ENCODE measurements at regions not wholly inside any gene's neighbourhood (a gene's known extent, or its start where the extent isn't known, plus 50 kb on each side); places are given as distances from the start of the nearest gene placed in this dataset.

- no peak overlapping the region for H3K4me3 ChIP-seq
- ATAC-seq: no peak
- no peaks in the 10 kb centered on the region for H3K36me3 ChIP-seq
- no peaks in the 10 kb centered on the region for H3K4me1 ChIP-seq
- DNase-seq: no peak
- no peaks in the 10 kb centered on the region for H3K27me3 ChIP-seq
- intact Hi-C loops (cut with DNase I): loop anchor here in 1 of 3 donors (10.0 kb wide), 1 partner anchor 266 kb away; no protein-coding TSS in a partner anchor
- no peak for TF ChIP-seq CTCF (IDR thresholded peaks at IDR 0.05)
- H3K9me3 ChIP-seq: no peaks in the 10 kb centered on the region
- WGBS, 2 donors: 90 to 92% methylated on average over 2 of the region's 2 CpGs
- no peak for FAIRE-seq
- no peak overlapping the region for H3K27ac ChIP-seq
These were observed 98.7 kb upstream of the CCSER1 start for GRCh38 chr4:90028460-90028859.

GRCh38 chr4:90030202-90030601 lies 97.0 kb upstream of the CCSER1 start:
- FAIRE-seq: no peak
- 44 to 51% methylated on average over 3 of the region's 3 CpGs for WGBS, 2 donors
- H3K4me3 ChIP-seq: no peak overlapping the region
- H3K27me3 ChIP-seq: no peaks in the 10 kb centered on the region
- no peak for DNase-seq
- H3K4me1 ChIP-seq: no peaks in the 10 kb centered on the region
- ATAC-seq: peak in 1 of 4 donors; percentile 26
- intact Hi-C loops (cut with DNase I): no loop called here
- H3K36me3 ChIP-seq: no peaks in the 10 kb centered on the region
- no peaks in the 10 kb centered on the region for H3K9me3 ChIP-seq
- no peak for TF ChIP-seq CTCF (IDR thresholded peaks at IDR 0.05)
- no peak overlapping the region for H3K27ac ChIP-seq

DNA sequence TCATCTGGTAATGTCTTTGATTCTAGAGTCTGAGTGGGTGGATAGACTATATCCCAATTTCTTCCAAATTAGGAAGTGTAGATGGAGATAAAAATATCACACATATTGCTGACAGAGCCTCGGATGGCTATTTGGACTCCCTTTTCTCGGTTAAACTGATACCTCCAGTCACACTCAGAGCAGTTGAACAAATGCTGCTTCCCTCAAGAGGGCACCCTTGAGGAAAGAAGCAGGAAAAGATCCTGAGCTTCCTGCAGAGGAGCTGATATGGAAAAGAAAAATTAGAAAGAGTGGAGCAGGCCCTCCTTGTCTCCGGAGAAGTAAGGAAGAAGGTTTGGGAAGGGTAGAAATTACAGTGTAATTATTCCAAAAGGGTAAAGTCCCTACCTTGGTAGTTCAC lies 96.2 kb upstream of the CCSER1 start:
- FAIRE-seq: no peak
- Histone ChIP-seq H3K4me3 (no peak overlapping the region), H3K36me3 (no peaks in the 10 kb centered on the region), H3K9me3 (no peaks in the 10 kb centered on the region), H3K4me1 (no peaks in the 10 kb centered on the region), H3K27ac (no peak overlapping the region), H3K27me3 (no peaks in the 10 kb centered on the region)
- ATAC-seq: peak in 3 of 4 donors; percentile 45 to 58 (median 55)
- DNase-seq: peak in 1 of 6 donors; percentile 12
- WGBS, 2 donors: 27 to 35% methylated on average over 3 of the region's 3 CpGs
- no peak for TF ChIP-seq CTCF (IDR thresholded peaks at IDR 0.05)
- intact Hi-C loops (cut with DNase I): no loop called here

DNA sequence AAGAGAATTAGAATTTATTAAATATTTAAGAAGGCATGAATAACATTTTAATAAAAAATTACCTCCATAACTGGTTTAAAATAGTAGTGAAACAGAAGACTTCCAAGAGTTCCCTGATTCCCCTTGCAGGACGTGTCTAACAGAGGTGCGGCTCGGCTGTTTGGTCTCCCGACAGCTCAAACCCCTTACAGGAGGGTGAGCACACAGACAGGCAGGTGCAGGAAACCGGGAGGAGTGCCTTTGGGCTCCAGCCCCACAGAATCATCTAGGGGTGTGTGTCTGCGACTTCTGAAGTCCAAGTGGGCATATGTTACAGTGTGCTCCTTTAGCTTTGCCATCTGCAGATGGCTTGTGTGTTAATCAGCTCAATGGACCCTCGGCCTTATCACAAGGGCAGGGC lies 88.1 kb upstream of the CCSER1 start:
- Histone ChIP-seq H3K9me3 (no peaks in the 10 kb centered on the region), H3K27me3 (no peaks in the 10 kb centered on the region), H3K36me3 (no peaks in the 10 kb centered on the region), H3K27ac (no peak overlapping the region), H3K4me3 (no peak overlapping the region), H3K4me1 (no peaks in the 10 kb centered on the region)
- FAIRE-seq (no peak), DNase-seq (peak in 1 of 6 donors; percentile 16), ATAC-seq (no peak)
- 80 to 89% methylated on average over 7 of the region's 7 CpGs for WGBS, 2 donors
- TF ChIP-seq CTCF (IDR thresholded peaks at IDR 0.05): no peak
- intact Hi-C loops (cut with DNase I): no loop called here

DNA sequence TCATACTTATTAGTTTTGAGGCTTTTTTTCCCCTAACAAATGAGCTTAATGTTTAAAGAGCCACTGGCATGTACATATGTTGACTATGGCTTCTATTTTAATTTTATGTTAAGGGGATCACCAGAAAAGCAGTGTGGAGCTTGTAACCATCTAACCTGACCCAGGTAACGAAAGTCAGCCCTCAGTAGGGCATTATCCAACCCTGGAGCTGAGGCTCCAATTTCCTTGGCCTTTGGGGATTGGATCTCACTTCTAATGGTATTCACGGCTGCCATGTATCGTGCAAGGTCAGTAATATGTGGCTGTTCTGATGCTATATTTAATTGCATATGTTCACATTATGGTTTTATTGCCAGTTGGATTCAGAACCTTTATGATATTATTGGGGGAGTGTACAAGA lies 75.2 kb upstream of the CCSER1 start:
- no peaks in the 10 kb centered on the region for H3K9me3 ChIP-seq
- WGBS, 2 donors: 80 to 86% methylated on average over 3 of the region's 3 CpGs
- no peaks in the 10 kb centered on the region for H3K4me1 ChIP-seq
- DNase-seq (no peak), ATAC-seq (no peak), FAIRE-seq (no peak)
- no peaks in the 10 kb centered on the region for H3K27me3 ChIP-seq
- intact Hi-C loops (cut with DNase I): no loop called here
- no peaks in the 10 kb centered on the region for H3K36me3 ChIP-seq
- H3K4me3 ChIP-seq: no peak overlapping the region
- H3K27ac ChIP-seq: no peak overlapping the region
- no peak for TF ChIP-seq CTCF (IDR thresholded peaks at IDR 0.05)
